ENCODE measurements at regions not wholly inside any gene's neighbourhood (a gene's known extent, or its start where the extent isn't known, plus 50 kb on each side); places are given as distances from the start of the nearest gene placed in this dataset.

DNA sequence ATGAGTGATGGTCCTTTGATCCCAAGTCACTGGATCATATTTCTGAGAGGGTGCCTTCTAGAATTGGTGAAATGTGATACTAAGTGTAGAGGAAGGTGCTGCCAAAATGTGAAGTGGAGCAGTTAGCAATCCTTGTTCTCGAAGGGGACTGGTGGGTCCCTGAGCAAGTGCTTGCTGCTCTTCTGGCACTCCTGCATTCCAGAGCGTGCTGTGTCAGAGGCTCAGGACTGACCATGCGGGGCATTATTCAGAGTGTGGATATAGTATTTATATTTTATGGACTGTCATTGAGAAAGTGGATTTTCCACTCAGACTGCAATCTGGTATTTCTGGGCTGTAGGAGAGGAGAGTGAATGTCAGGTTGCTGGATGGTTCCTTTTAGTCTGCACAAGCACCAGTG, 152.6 kb upstream of the KL start:
- no peak for DNase-seq

DNA sequence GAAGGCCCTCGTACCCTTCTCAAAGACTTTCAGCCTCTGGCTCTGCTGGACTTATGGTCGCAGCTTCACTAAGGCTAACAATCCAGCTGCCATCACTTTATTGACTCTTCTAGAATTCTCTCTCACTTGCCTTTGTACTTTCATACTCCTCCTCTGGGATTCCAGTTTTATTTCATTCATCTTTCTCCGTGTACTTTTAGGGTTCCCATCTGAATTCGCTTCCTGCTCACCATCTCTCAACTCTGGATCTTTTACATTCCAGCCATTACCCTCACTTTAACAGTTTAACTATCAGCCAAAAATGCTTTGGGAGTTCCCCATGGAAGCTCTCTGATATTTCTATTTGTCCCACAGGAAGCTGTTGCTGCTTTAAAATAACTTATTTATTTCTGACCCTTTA, 149.3 kb upstream of the KL start:
- DNase-seq: no peak

DNA sequence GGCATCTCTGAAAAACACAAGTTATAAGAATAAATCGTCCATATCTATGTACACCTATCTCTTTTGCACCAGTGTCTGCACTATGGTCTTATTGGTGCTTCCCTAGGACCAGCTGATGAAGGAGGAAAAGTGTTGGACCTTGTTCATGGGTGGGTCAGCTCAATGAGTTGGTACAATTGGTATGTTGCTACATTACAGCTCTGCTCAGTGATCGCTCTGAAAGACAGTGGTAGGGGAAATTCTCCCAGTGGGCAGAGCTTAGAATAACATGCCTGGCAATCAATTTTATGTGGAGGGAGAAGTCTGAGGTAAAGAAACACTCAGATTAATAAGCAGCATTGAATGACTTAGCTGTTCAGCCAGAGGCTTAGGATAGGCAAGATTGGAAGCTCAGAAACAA, 138.7 kb upstream of the KL start:
- no peak for DNase-seq

DNA sequence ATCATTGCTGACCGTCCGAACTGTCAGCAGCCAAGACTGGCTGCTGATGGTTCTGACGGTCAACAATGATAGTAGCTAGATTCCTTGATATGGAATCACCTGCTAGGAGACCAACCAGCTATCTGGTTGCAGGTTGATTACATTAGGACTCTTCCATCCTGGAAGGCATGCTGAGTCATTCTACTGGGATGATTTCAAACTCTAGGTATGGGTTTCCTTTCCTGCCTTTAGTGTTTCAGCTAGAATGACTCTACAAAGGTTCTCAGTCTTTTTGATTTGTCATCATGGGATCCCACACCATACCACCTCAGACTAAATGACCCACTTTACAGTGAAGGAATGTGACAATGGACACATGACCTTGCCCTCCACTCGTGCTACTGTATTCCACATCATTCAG, 138.1 kb upstream of the KL start:
- no peak for DNase-seq

DNA sequence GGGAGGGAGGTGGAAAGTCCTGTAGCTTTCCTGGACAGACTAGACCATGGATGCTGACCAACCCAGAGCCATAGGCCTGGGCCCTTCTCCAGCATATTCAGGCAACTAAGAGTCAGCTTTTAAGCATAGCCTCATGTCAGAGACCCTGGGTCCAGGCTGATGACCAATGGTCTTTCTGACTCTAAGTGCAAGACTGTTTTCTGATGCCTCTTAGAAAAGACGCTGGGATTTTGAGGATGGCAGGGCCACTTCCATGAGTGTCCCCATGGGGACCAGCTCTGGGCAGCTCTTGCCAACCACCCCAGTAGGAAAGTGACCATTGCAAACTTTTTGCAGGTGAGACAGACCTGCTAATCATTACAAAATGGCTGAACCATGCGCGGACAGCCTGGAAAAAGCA, 135.6 kb upstream of the KL start:
- DNase-seq: no peak

DNA sequence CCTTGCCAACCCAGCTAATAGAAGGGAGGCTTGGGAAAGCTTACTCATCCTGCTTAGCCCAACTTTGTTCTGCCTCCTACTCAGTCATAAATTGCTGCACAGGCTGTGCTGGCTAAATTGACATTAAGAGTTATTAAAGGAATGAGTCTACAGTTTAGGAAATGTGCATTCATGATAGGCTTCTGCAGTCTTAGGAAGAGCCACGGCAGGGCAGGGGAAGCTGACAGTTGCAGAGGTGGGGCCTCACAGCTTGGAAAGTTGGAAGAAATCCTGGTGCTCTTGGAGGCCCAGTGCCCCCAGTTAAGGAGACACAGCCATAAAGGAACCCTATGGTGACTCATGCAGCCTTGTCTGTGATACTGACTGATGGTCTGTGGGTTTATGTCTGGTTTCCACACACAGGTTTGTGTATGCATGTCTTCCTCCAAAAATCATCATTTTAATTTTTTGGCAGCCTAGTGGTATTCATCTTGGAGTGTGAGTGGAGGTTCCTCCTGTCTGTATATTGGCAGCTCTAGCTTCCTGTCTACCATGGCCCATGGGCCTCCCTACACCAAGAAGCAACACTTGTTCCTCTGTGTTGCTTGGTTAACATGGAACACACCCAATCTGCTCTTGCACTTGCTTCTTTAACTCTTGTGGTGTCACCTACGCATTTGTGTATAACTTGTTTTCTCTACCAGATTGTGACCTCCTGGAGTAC, 135.0 kb upstream of the KL start:
- DNase-seq: no peak

DNA sequence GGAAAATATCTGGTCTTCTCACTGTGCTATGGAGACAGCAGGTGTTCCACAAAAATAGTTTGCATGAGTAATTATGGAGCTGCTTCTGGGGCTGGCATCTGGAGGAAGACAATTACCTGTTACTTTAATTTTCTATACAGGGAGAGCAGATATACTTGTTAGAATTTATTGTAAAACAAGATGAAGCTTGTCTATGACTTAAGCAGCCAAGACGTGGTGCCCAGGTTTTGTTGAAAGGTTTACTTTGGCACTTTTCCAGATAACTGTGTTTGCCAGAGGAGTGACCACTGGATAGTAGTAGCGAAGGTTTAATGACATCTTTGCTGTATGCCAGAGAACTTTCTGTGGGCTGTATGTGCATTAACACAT, 134.5 kb upstream of the KL start:
- peak; percentile 91 for DNase-seq

DNA sequence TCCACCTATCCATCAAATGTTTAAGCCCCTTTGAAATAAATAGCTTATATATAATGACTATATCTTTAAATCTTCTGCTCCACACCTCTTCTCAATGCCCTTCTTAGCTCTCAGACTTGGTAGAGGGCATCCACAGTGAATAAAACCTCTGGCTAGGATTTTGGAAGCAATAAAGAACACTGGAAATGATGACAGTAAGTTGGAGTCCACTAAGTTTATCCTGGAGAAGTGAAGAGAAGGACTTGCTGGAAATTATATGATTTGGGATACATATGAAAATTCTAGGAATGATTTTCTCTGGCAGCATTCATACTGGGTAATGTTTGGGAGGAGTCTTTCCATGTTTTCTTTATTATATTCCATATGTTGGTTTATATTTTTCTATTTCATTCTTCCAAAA, 133.5 kb upstream of the KL start:
- DNase-seq: no peak

DNA sequence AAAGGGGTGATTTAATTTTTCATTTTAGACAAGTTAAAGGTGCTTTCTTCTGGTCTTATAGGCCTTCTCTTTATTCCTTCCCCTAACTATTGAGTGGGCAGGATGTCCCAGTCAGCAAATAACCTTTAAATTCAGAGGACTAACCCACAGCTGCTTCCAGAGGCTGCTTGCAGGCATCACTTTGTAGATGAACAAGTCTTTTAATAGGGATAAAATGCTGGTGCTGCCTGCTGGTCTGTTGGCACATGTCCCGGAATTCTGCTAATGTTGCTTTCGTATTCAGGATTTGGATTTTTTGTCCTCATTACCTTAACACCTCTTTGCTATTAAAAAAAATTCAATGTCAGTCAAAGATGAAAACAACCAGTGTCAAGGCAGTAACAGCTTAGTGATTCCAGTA, 132.7 kb upstream of the KL start:
- peak; percentile 80 for DNase-seq

DNA sequence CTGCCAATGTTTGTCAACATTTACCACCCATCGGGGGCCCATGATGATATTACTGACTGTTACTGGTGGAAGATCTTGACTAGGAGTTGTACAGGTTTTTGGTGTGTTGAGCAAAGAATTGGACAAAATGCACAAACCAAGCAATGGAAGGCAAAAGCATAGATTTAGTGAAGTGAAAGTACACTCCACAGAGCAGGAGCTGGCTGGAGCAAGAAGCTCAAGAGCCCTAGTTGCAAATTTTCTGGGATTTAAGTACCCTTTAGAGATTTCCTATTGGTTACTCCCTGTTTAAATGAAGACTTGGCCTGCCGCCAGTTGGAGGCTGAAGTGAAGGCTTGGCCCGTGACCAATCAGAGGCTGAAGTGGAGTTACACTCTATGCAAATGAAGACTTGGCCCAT, 128.6 kb upstream of the KL start:
- no peak for DNase-seq

DNA sequence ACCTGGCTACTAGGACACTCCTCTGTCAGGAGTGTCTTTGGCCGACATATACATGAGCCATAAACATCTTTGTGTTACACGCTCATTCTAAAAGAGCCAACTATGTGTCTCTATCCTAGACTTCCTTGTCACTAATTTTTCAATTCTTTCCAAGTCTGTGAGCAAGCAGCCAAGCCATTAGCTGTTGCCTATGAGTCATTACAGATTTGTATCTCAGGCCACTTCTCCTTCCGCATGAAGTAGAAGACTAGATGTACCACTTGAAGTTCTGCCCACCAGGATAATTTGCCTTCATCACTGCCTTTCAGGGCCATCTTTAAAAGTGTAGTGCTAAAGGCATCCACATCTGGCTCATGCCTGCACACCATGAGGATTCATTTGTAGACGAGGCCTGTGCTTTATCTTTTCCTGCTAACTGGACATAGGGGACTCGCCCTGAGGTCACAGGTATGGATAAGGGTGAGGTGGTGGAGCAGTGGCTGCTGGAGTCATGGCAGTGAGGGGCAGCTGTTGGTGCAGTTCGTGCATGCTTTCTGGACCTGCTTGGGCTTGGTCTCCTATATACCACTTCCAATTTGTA, 126.1 kb upstream of the KL start:
- DNase-seq: no peak

DNA sequence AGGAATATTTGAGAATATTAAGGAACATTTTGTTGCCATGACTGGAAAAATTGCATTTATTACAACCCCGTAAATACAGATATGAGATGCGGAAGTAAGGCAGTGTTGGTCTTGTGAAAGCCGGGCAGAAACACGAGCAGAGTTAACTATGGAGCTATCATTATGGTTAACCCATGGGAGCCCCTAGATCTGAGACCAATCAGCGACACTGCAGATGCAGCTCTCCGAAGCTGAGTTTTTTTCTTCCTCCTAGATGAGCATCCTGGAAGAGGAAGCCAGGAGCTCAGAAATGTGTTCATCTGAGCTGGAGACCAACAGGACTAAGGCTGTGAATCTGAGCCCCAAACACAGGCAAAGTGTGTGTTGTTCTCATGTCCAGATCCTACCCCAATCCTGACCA, 123.0 kb upstream of the KL start:
- no peak for DNase-seq

DNA sequence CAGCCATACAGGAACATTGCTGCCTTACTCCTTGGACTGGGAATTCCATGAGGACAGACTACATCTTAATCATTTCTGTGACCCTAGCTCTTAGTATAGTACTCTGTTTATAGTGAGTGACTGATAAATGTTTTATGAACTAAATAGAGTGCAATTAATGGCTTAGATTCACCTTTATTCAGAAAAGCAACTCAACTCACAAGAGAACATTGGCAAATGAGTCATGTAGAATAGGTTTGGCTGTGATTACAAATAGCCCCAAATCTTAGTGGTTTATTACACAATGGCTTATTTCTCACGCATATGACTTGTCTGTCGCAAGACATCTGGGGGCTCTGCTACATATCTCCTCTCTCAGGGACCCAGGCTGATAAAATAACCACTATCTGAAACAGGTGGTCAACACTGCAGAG, 121.6 kb upstream of the KL start:
- no peak for DNase-seq

DNA sequence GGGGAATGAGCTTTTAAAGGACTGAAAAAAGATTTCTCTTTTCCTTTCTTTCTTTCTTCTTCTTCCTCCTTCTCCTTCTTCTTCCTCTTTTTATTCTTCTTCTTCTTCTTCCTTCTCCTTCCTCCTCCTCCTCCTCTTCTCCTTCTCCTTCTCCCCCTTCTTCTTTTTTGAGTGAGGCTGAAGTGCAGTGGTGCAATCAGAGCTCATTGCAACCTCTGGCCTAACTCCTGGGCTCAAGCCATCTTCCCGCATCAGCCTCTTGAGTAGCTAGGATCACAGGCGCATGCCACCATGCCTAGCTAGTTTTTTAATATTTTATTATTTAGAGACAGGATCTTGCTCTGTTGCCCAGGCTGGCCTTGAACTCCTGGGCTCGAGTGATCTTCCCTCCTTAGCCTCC, 120.9 kb upstream of the KL start:
- no peak for DNase-seq

DNA sequence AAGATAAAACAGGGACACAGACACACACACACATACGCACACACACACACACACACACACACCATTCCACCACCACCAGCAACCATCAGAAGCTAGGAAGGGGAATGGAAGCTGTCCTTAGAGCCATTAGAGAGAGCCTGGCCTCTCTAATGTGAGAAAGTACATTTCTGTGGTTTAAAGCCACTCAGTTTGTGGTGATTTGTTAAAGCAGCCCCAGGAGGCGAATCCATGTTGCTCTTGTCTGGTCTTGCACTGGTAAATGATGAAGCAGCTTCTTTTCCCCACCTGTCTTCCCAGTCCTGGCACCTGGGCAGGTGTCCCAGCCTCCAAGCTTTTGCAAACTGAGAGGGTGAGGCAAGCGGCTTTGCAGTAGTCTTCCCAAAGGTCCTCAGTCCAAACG, 118.9 kb upstream of the KL start:
- no peak for DNase-seq

DNA sequence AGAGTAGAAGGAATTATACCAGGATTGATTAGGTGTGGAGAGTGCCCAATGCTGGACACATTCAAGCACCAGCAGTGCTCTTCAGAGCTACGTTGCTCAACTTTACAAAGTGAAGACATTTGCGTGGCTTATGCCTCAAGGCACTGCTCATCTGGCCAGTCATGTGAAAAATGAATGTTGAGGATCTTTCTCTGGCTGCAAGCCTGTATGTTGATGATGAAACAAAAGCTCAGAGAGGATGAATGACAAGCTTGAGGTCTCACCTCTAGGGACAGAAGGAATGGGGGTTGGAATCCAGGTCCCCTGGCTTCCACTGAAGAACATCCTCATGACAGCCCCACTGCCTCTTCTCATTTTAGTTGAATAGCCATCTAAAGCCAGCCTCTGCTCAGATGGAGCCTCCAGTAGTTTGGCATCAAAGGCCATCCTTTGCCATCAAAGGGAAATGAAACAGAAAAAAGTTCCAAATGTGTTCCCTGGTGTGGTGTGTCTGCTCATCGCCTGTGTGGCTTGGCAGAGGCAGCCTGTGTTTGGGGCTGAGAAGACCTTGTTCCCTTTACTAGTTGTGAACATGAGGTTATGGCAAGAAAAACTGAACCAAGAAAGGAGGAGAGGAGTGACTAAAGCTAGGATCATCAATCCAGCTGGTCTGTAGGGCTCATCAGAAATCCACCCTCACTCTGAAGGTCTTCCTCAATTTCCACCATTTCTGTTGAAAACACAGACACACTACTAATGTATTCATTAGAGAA, 114.0 kb upstream of the KL start:
- no peak for DNase-seq

DNA sequence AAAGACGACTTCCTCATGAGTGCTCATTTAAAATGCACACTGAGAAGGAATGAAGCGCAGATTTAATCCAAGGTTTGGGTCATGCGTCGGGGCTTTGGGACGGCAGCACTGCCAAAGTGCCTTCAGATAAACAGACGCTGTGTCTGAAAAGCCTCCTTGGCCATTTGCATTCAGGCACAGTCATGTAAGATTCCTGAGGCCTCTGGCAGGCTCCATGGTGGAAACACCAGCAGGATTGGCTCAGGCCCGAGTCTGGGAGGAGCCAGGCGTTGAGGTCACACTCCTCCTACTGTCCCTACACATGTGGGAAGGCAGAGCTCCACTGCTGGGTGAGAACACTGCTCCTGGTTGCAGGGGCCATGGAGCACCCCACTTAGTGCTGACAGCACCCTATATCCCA, 113.3 kb upstream of the KL start:
- no peak for DNase-seq

DNA sequence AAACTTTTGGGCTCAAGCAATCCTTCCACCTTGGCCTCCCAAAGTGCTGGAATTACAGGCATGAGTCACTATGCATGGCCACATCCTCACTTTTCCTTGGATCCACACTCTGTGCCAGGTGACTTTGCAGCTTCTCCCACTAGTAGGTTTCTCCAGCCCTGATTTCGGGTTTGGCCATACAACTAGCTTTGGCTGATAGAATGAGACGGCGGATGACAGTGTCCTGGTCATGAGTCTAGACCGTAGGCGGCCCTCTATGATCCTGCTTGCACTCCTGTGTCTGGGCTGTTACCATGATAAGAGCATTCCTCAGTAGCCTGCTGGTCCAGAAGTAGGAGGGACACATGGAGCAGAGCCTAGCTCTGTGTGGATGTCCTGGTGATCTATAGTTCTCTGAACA, 112.5 kb upstream of the KL start:
- no peak for DNase-seq

DNA sequence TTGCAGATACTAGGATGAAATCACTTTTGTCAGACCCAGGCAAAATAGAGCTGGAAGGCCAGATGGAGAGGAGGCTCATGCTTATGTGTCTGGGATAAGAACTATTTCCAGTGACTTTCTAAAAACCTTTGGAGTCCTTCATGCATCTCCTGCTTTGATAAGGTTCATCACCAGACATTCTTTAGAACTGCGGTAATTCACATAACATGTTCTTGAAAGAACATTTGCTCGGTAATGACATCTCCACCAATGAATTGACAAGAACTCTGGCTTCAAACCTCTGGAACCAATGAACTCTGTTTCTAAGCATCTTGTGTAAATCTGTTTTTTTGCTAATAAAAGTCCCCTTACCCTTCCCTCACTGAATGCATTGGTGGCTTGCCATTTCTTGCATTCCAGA, 112.0 kb upstream of the KL start:
- no peak for DNase-seq

DNA sequence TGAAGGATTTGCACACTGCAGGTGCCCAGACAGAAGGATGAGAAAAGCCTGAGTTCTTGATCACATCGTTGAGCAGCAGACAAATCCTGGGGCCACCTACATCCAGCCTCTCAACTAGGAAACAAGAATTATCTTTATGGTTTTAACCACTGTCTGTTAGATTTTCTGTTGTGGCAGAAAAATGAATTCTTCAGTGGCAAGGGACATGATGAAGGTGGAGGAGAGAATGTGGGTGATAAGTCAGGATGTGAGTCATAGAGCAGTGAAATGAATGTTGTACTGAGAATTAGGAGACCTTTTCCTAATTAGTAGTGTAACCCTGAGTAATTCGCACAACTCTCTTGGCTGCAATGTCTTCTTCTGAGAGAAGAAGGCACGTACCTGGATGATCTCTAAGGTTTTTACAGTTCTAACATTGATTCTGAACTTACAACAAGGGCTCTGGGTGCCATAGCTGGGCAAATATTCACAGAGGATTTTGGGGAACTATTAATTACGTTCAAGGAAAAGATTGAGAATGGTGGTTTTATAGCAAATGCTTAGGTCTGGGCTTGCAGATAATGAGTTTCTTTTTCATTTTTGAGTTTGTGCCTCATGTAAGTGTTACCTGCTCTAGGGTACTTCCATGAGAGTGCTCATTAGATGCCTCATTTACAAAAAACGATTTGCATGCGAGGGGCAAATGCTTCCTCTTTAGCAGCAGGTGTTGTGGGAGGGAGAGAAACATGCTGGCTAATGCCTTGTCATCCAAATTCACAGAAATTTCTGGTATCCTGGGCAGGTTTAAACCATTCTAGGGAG, 111.0 kb upstream of the KL start:
- peak; percentile 41 for DNase-seq

DNA sequence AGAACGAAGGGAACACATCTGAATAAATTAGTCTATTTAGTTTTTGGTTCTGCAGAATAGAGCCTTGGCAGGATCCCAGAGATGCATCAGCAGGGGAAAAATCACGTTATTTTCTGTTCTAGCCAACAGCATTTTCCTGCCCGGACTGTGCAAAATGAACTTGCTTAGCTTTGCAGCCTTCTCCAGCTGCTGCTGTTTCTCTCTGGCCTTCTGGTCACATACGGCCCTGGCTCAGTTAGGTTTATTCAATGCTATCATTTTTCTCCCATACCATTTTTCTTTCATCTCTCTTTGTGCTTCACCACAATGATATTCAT, 110.4 kb upstream of the KL start:
- DNase-seq: no peak

DNA sequence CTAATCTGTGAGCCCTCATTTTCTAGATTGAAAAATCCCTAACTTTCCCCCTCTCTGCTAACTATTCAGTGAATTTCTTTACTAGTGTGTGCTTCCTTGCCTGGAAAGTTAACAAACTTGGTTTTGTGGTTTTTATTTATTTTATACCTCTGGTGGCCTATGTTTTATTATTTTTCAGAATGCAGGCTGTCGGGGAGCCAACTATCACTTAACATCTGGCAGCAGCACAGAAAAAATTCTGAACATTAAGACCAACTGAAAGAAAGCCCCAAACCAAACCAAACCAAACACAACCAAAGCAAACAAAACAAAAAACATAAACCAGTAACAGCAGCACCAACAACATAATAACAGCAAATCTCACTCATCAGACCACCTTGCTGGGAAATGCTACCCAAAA, 109.0 kb upstream of the KL start:
- DNase-seq: no peak

DNA sequence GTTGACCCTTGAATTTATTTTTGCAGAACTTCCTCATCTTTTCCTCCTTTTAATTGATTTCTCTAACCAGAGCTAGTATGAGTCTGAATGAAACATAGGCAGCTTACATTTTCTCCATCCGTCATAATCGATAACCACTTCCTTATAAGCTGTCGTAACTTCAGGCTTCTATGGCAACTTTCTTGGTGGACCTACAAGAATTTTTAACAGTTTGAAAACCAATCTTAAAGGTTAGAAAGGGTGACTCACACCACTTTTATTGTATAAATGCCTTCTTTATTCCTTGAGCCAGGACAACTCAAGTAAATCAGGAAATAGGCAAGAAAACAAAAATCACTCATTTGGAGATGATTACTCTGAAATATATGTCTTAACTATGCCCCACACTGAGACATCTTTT, 105.7 kb upstream of the KL start:
- DNase-seq: no peak

DNA sequence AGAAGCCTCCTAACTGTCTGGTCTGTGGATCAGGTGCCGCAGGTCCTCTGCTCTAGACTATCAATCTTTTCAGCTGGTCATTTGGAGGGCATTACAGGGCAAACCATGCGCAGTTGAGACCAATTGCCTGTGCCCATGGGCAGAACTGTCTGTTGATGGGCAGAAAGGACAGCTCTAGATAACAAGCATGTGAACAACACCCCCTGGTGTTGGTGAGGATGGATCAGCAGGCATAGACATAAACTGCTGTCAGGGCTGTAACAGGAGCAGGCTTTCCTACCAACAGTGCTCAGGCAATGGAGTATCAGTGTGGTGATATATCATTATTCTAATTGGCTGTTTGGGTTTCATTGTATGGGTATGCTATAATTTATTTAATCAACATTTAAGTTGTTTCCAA, 104.7 kb upstream of the KL start:
- peak; percentile 4 for DNase-seq
